AG04450 (cell line): ENCODE measurements at regions not wholly inside any gene's neighbourhood (a gene's known extent, or its start where the extent isn't known, plus 50 kb on each side); places are given as distances from the start of the nearest gene placed in this dataset.

Experiments used
- CTCF ChIA-PET: fragments of 300-600, 350-600 bp; formaldehyde crosslinking; extraction: SDS; loops from one replicate; lab custom pipeline; 2022; ENCODE audit warnings: antibody characterized with exemption, inconsistent platforms; lab: Charles Lee
- POLR2A ChIA-PET: fragments of 350-600 bp; formaldehyde crosslinking; extraction: SDS; loops from one replicate; lab custom pipeline; 2021; ENCODE audit warnings: antibody characterized with exemption, inconsistent platforms; lab: Yijun Ruan, JAX
- DNase-seq: peaks from one replicate; pipeline ENCODE4 v3.0.0-alpha.2; 2011; ENCODE audit warnings: low read depth, low spot score
- H3K27ac ChIP-seq: one replicate; pipeline ENCODE4 v1.5.1; 2012; ENCODE audit warnings: low read depth, low read length, control low read depth
- H3K27me3 ChIP-seq: one replicate; pipeline ENCODE4 v1.6.0; 2012; ENCODE audit warnings: low read length; ENCODE audit not compliant: control insufficient read depth, insufficient read depth
- H3K4me3 ChIP-seq: 2 replicates; pipeline ENCODE4 v1.5.1; 2011; ENCODE audit warnings: mild to moderate bottlenecking, low read depth, low read length, control low read depth
- H3K9me3 ChIP-seq: 2 replicates; pipeline ENCODE4 v1.5.1; 2012; ENCODE audit warnings: low read length; ENCODE audit not compliant: control insufficient read depth, insufficient read depth
- CTCF ChIP-seq: IDR thresholded peaks from 2 replicates; pipeline ENCODE4 v1.5.1; 2011; ENCODE audit warnings: low read depth, low read length, control low read depth, inconsistent platforms

GRCh38 chr4:181281451-181281850 lies 961.8 kb upstream of the TENM3 start:
- Histone ChIP-seq H3K27me3 (no peaks in the 10 kb centered on the region), H3K9me3 (no peaks in the 10 kb centered on the region), H3K4me3 (no peak overlapping the region), H3K27ac (no peak overlapping the region)
- TF ChIP-seq CTCF: no peak
- no peak for DNase-seq
- CTCF ChIA-PET: no interaction called here
- POLR2A ChIA-PET: no interaction called here

GRCh38 chr4:181289198-181289597 lies 954.0 kb upstream of the TENM3 start:
- CTCF ChIA-PET: no interaction called here
- TF ChIP-seq CTCF: no peak

GRCh38 chr4:181291615-181292014 lies 951.6 kb upstream of the TENM3 start:
- TF ChIP-seq CTCF: no peak
- H3K4me3 ChIP-seq: no peak overlapping the region
- CTCF ChIA-PET: no interaction called here
- POLR2A ChIA-PET: no interaction called here
- DNase-seq: no peak
- no peaks in the 10 kb centered on the region for H3K27me3 ChIP-seq
- no peak overlapping the region for H3K27ac ChIP-seq
- no peaks in the 10 kb centered on the region for H3K9me3 ChIP-seq

More at GRCh38 chr4:181289198-181289597, 954.0 kb upstream of the TENM3 start:
- Histone ChIP-seq H3K27ac (no peak overlapping the region), H3K27me3 (no peaks in the 10 kb centered on the region), H3K4me3 (no peak overlapping the region), H3K9me3 (no peaks in the 10 kb centered on the region)
- POLR2A ChIA-PET: no interaction called here
- no peak for DNase-seq

- TF ChIP-seq CTCF: no peak
- DNase-seq: no peak
- CTCF ChIA-PET: interaction anchor here (1.9 kb wide), 1 partner anchor 235 kb away, joined by 6 read pairs; no protein-coding TSS in a partner anchor
- Histone ChIP-seq H3K4me3 (no peak overlapping the region), H3K27ac (no peak overlapping the region), H3K9me3 (no peaks in the 10 kb centered on the region), H3K27me3 (no peaks in the 10 kb centered on the region)
- POLR2A ChIA-PET: no interaction called here
These were observed 950.2 kb upstream of the TENM3 start for GRCh38 chr4:181293014-181293413.

- ChIA-PET CTCF (interaction anchor here (0.7 to 1.9 kb wide), 2 partner anchors 235 to 1512 kb away, joined by 3 to 6 read pairs; no protein-coding TSS in a partner anchor), POLR2A (no interaction called here)
- Histone ChIP-seq H3K4me3 (no peak overlapping the region), H3K9me3 (no peaks in the 10 kb centered on the region), H3K27ac (no peak overlapping the region), H3K27me3 (no peaks in the 10 kb centered on the region)
- no peak for DNase-seq
- TF ChIP-seq CTCF: no peak
These were observed 949.7 kb upstream of the TENM3 start for GRCh38 chr4:181293541-181293940.
